GM12878 (cell line): ENCODE measurements at regions not wholly inside any gene's neighbourhood (a gene's known extent, or its start where the extent isn't known, plus 50 kb on each side); places are given as distances from the start of the nearest gene placed in this dataset.

Source experiments
- ATAC-seq: fragments of 200-7000 bp; cut with Tn5 transposase; 3 replicates; pipeline ENCODE4 v1.9.1; 2020; ENCODE audit warnings: mild to moderate bottlenecking, moderate library complexity
- BruUV-seq: library from RNA; stranded (reverse); fragments of 400-500 nt; replicated peaks from 2 replicates; lab custom pipeline; 2021; lab: Mats Ljungman, UMichigan
- CTCF ChIA-PET: fragments of 300-600 bp; sonication (Branson Sonifier 250); formaldehyde crosslinking; extraction: SDS; loops from one replicate; lab custom pipeline; 2021; ENCODE audit warnings: inconsistent platforms; lab: Yijun Ruan, JAX
- POLR2A ChIA-PET: fragments of 350-600 bp; formaldehyde crosslinking; extraction: SDS; loops from one replicate; lab custom pipeline; 2021; ENCODE audit warnings: inconsistent platforms; lab: Charles Lee
- RAD21 ChIA-PET: fragments of 300-600 bp; sonication (Branson Sonifier 250); formaldehyde crosslinking; loops from one replicate; lab custom pipeline; 2023; ENCODE audit warnings: antibody characterized with exemption; ENCODE audit not compliant: unreplicated experiment; lab: Charles Lee
- SMC1A ChIA-PET: fragments of 300-600 bp; sonication (Branson Sonifier 250); formaldehyde crosslinking; loops from one replicate; lab custom pipeline; 2023; ENCODE audit not compliant: unreplicated experiment, uncharacterized antibody; lab: Charles Lee
- DNase-seq: peaks from one replicate; pipeline ENCODE4 v3.0.0-alpha.2; 2011; ENCODE audit warnings: low read depth, low spot score
- FAIRE-seq: peaks from 3 replicates; lab custom pipeline; 2011; peaks lifted over from hg19 to GRCh38; lab: Jason Lieb, UNC
- H2AFZ ChIP-seq: 2 replicates; pipeline ENCODE4 v1.6.0; 2011; ENCODE audit warnings: low read depth, low read length, control low read depth; ENCODE audit not compliant: control insufficient read depth
- H3K27ac ChIP-seq: 2 replicates; pipeline ENCODE4 v1.5.1; 2011; ENCODE audit warnings: control low read depth; ENCODE audit not compliant: control insufficient read depth, insufficient read depth
- H3K27me3 ChIP-seq, 2 experiments: replicated peaks in 1 of 2; 2 replicates each; pipeline versions ENCODE4 v1.6.0 to v1.6.1; 2011; ENCODE audit warnings: low read length in 1 of 2; ENCODE audit not compliant: control insufficient read depth in 2 of 2, insufficient read depth in 2 of 2
- H3K36me3 ChIP-seq, 2 experiments: 2 replicates each; pipeline ENCODE4 v1.5.1; 2011; ENCODE audit warnings: low read length in 1 of 2; ENCODE audit not compliant: control insufficient read depth in 2 of 2, insufficient read depth in 2 of 2
- H3K4me1 ChIP-seq: 2 replicates; pipeline ENCODE4 v1.6.1; 2011; ENCODE audit warnings: mild to moderate bottlenecking, low read length, moderate library complexity, mixed read lengths; ENCODE audit not compliant: control insufficient read depth, insufficient read depth
- H3K4me2 ChIP-seq: 2 replicates; pipeline ENCODE4 v1.6.0; 2011; ENCODE audit warnings: control low read depth; ENCODE audit not compliant: control insufficient read depth, insufficient read depth
- H3K4me3 ChIP-seq: fragments of 200-600 bp; sonication (generic); 2 replicates; pipeline ENCODE4 v1.5.1; 2016
- H3K79me2 ChIP-seq: 2 replicates; pipeline ENCODE4 v1.6.0; 2011; ENCODE audit warnings: low read length; ENCODE audit not compliant: control insufficient read depth, insufficient read depth
- H3K9ac ChIP-seq: 2 replicates; pipeline ENCODE4 v1.8.0; 2011; ENCODE audit warnings: low read length, control low read depth, mixed read lengths; ENCODE audit not compliant: control insufficient read depth, insufficient read depth
- H3K9me3 ChIP-seq: replicated peaks from 3 replicates; pipeline ENCODE4 v1.5.1; 2011; ENCODE audit warnings: mild to moderate bottlenecking, low read length; ENCODE audit not compliant: control insufficient read depth, insufficient read depth
- H4K20me1 ChIP-seq: 2 replicates; pipeline ENCODE4 v1.6.0; 2011; ENCODE audit not compliant: control insufficient read depth, insufficient read depth
- CTCF ChIP-seq, 3 experiments: IDR thresholded peaks in 2 of 3; conservative IDR thresholded peaks in 1 of 3; 2 replicates each; pipeline ENCODE4 v1.5.1; 2011; ENCODE audit warnings: low read depth in 3 of 3, low read length in 3 of 3, mild to moderate bottlenecking in 3 of 3, control low read depth in 2 of 3, moderate library complexity in 2 of 3, inconsistent platforms in 1 of 3, mixed read lengths in 1 of 3; ENCODE audit not compliant: control insufficient read depth in 2 of 3, insufficient read depth in 1 of 3; ENCODE audit errors: extremely low read depth in 1 of 3
- MAX ChIP-seq: IDR thresholded peaks from 2 replicates; pipeline ENCODE4 v1.6.1; 2012; ENCODE audit warnings: low read depth, low read length, improper control_type of control experiment
- RAD21 ChIP-seq: IDR thresholded peaks from 2 replicates; pipeline ENCODE4 v1.6.1; 2011; ENCODE audit warnings: mild to moderate bottlenecking, low read depth, low read length, moderate library complexity; ENCODE audit not compliant: insufficient read depth
- RBBP5 ChIP-seq: fragments of 200-600 bp; sonication (generic); conservative IDR thresholded peaks from 2 replicates; pipeline ENCODE4 v1.6.1; 2016
- SMC3 ChIP-seq: IDR thresholded peaks from 2 replicates; pipeline ENCODE4 v1.6.1; 2011; ENCODE audit warnings: low read length, improper control_type of control experiment, borderline replicate concordance
- ZNF384 ChIP-seq: IDR thresholded peaks from 2 replicates; pipeline ENCODE4 v1.6.1; 2012; ENCODE audit warnings: low read depth, mild to moderate bottlenecking, low read length, improper control_type of control experiment, borderline replicate concordance
- WGBS: methylation state at CpG from one replicate; pipeline ENCODE4 v1.1.6; 2016; ENCODE audit warnings: low lambda C conversion rate; ENCODE audit not compliant: insufficient replicate concordance, insufficient coverage; ENCODE audit errors: missing lambda C conversion rate; 5-methylcytosine and 5-hydroxymethylcytosine counted together
- in situ Hi-C: fragments of 300-500 bp; cut with MboI; formaldehyde crosslinking; loops from 9 replicates; pipeline ENCODE4 v1.14.3; 2018; ENCODE audit warnings: mixed read lengths
- intact Hi-C: fragments of 100-400 bp; cut with micrococcal nuclease; formaldehyde crosslinking; loops from one replicate; pipeline ENCODE4 v1.14.2; 2022; ENCODE audit not compliant: unreplicated experiment

- no peak for DNase-seq
- ChIA-PET CTCF (interaction anchor here (0.6 to 4.6 kb wide), 40 partner anchors 8 to 1106 kb away, joined by 3 to 46 read pairs (median 5); partner anchors contain the start of gene ARID5B), RAD21 (interaction anchor here (0.6 to 2.2 kb wide), 19 partner anchors 11 to 694 kb away, joined by 3 to 10 read pairs (median 3); no protein-coding TSS in a partner anchor), POLR2A (interaction anchor here (0.7 kb wide), 1 partner anchor 142 kb away, joined by 4 read pairs; no protein-coding TSS in a partner anchor), SMC1A (interaction anchor here (0.8 to 2.2 kb wide), 11 partner anchors 9 to 694 kb away, joined by 3 to 10 read pairs (median 5); no protein-coding TSS in a partner anchor)
- Histone ChIP-seq H4K20me1 (no peaks in the 10 kb centered on the region), H2AFZ (no peak overlapping the region), H3K4me1 (no peaks in the 10 kb centered on the region), H3K9ac (no peak overlapping the region), H3K27me3 (no peaks in the 10 kb centered on the region), H3K79me2 (no peaks in the 10 kb centered on the region), H3K4me3 (no peak overlapping the region), H3K36me3 (no peaks in the 10 kb centered on the region), H3K9me3 (no peaks in the 10 kb centered on the region), H3K4me2 (no peak overlapping the region), H3K27ac (no peak overlapping the region)
- no TSS peak for BruUV-seq
- in situ Hi-C loops (loop anchor here (25.0 kb wide), 1 partner anchor 696 kb away; no protein-coding TSS in a partner anchor), intact Hi-C loops (loop anchor here (1.0 to 5.0 kb wide), 3 partner anchors 144 to 696 kb away; no protein-coding TSS in a partner anchor)
- ATAC-seq = peak; percentile 68
- WGBS = 12% methylated on average over 7 of the region's 7 CpGs
- TF ChIP-seq CTCF (IDR thresholded peaks at IDR 0.05 in 2 of 3, conservative IDR thresholded peaks at IDR 0.05 in 1 of 3; ENCODE audit: control insufficient read depth in 2 of 3, extremely low read depth in 1 of 3, insufficient read depth in 1 of 3, low read depth in 3 of 3, low read length in 3 of 3) (peak; percentile 56 to 65 (median 58); a peak in 5 of 6 replicates), RBBP5 (no peak), RAD21 (peak; percentile 59), MAX (no peak), SMC3 (peak; percentile 41; the same call in 1 of the 2 replicates), ZNF384 (0 out of 2 replicates have a peak, but pooled peaks have one; percentile 47)
- FAIRE-seq = peak; percentile 71
These were observed 196.9 kb upstream of the RHOBTB1 start for GRCh38 chr10:61140765-61141392.
